ENCODE measurements at regions not wholly inside any gene's neighbourhood (a gene's known extent, or its start where the extent isn't known, plus 50 kb on each side); places are given as distances from the start of the nearest gene placed in this dataset.

DNA sequence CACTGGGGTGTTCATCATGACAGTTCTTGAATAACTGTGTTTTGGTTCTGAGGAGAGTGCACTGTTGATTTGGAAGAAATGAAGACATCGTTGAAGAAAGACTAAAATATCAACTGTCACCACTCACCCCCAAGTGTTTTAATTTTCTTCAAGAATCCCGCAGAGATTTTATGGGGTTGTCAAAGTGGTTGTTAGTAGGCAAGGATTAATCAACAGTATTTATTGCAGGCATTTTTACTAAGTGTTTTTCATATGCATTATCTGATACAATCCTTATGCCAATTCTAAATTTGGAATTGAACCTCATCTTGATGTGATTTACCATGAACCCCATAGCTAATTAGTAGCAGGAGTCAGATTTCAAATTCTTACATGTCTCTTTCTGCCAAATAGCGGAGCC is 63.7 kb upstream of the OBI1 start:
- DNase-seq (ENCODE audit: low read depth in 3 of 3, low spot score in 2 of 3): no peak

DNA sequence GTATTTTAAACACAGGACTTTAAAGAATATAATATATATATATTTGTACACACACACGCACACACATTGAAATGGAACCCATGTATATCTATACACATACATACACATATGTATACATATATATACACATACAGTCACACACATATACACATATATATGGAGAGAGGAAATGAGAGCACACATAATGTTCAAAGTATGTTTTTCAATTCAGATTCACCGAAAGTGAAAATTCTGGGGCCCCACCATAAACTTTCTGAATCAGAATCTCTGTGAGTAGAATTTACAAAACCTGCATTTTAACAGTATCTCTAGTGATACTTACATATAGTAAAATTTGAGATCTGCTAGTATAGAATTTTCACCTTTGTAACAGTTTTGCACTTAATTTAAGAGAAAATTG is 60.4 kb upstream of the OBI1 start:
- no peak for DNase-seq (ENCODE audit: low read depth in 3 of 3, low spot score in 2 of 3)

DNA sequence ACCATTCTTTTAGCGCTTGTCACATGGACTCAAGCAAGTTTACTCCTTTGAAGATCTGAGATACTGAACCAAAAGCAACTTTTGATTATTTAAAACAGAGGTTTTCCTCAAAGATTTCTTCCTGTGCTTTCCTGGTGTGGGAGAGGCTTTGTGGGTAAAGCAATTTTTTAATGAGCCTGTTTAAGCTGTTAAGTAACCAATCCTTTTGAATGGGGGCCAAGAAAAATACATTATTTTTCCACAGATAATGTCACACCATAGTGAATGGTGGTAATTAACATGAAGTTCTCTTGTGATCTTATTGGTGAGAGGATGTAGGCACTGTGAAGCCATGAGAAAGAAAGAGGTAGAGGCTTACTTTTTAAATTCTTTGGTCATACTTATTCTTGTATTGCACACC is 55.8 kb upstream of the OBI1 start:
- no peak for DNase-seq (ENCODE audit: low read depth in 3 of 3, low spot score in 2 of 3)

DNA sequence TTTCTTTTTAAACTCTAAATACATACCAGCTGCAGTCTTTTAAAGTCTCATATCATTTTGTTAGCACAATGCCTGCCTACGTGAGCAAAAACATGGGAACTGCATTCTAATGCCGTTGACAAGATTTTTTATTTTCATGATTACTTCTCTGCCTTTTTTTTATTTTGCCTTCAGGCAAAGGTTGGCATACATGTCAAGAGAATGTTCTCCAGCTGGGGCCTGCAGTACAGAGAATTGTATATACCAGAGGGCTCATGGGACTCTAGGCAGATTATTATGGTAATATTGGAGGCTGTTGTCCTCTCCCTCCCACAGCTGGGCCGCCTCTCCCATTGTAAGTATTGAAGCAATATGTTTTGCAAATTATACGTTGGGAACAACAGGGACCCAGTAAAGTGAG is 53.9 kb upstream of the OBI1 start:
- no peak for DNase-seq (ENCODE audit: low read depth in 3 of 3, low spot score in 2 of 3)

DNA sequence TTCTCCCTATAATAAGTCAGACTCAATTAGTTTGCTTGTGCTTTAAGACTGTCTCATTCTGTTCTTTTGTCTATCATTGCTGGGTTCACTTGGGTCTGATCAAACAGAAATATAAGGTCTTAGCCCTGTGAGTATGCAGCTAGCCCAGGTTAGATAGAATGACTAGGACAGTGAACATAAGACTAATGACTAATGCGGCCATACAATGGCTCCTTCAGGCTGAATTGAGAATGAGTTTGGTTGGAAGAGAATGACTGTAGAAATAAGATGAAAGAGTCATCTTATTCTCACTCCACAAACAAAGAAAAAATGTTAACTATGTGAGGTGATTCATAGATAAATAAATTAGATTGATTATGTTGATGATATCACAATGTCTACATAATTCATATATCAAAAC is 50.1 kb upstream of the OBI1 start:
- no peak for DNase-seq (ENCODE audit: low read depth in 3 of 3, low spot score in 2 of 3)
